GM21576 (cell line): ENCODE measurements at regions not wholly inside any gene's neighbourhood (a gene's known extent, or its start where the extent isn't known, plus 50 kb on each side); places are given as distances from the start of the nearest gene placed in this dataset.
"Not testable (repeated sequence)": the region's sequence is repeated elsewhere in the genome, so short reads cannot be mapped to it uniquely, and the experiment has no call there.

ENCODE experiments used
- ATAC-seq: cut with Tn5 transposase; IDR thresholded peaks from one replicate; pipeline ENCODE4 v1.9.1; 2021; ENCODE audit warnings: mild to moderate bottlenecking, moderate library complexity; ENCODE audit not compliant: unreplicated experiment

DNA sequence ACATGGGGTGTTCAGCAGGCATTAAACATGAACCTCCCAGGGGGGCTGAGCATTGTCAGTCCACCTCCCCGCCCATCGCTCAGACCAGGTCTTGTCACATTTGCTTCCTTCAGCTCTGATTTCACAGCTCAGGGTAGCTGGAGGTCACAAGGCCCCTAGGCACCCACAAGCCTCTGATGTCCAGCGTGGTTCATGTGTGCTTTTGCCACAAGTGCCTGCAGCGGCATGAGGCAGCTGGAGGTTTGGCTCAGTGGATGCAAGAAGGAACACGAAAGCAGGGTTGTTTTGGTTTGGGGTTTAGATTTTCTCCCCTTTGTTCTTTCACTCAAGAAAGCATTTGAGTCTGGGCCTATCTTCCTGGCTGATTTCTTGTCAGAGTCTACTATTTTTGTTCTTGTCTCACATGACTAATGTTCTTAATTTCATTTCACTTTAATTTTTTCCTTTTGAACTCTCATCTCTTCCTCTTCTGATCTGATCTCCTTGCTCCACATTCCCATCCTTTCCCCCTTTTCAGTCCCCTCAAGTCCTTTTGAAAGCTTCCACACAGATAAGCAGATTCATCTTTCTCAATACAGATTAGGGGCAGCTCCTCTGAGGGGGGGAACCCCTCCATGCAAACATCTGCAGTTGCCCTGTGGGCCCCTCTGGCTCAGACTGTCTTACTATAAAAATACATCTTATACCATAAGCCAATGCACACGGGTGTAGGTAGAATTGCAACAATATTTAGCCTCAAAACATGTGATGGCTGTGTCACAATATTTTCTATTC, 68.1 kb upstream of the CEP85L start:
- peak; percentile 55 for ATAC-seq

GRCh38 chr6:118718903-118719302, 67.5 kb upstream of the CEP85L start:
- no peak for ATAC-seq

- ATAC-seq: no peak
These were observed 66.9 kb upstream of the CEP85L start for GRCh38 chr6:118718297-118718696.

GRCh38 chr6:118717106-118717505, 65.7 kb upstream of the CEP85L start:
- no peak for ATAC-seq

DNA sequence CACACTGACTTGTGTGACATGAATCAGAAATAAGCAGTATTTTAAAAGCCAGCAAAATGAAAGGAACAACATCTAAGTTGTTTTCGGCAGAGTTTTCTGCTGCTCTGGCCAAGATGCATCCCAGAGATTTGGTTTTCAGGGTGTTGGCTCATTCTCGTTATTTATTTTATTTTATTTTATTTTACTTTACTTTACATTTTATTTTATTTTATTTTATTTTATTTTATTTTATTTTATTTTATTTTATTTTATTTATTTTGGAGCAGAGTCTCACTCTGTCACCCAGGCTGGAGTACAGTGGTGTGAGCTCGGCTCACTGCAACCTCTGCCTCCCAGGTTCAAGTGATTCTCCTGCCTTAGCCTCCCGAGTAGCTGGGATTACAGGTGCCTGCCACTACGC, 64.5 kb upstream of the CEP85L start:
- not testable (repeated sequence) for ATAC-seq

DNA sequence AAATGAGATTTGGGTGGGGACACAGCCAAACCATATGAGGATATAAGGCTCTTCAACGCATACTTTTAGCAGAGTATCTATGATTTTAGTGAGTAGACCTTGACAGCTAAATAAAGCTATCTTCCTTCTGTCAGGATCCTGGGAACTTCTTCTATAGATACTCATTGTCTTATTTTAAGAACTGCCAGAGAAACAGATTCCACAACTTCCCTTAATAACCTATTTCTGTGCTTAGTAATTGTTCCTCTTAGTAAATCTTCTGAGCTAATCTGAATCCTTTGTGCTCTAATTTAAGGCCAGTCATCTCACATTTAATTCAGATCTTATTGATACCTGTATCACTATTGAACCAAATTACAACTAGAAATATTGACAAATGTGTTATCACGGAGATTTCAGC, 64.0 kb upstream of the CEP85L start:
- ATAC-seq: no peak

DNA sequence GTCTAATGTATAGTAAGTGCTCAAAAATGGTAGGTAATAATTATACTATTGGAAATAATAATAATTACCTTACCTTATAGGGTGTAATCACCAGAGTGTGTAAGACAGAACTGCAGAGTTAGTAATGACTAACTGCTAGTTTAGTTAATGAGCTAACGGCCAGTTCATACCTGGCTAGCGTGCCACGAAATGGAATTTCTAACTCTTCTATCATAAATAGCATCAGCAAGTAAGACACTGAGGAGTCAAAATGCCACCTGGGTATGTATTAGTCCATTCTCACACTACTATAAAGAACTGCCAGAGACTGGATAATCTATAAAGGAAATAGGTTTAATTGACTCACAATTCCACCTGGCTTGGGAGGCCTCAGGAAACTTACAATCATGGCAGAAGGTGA, 63.4 kb upstream of the CEP85L start:
- no peak for ATAC-seq

- ATAC-seq: no peak
These were observed 61.6 kb upstream of the CEP85L start for GRCh38 chr6:118712969-118713368.

DNA sequence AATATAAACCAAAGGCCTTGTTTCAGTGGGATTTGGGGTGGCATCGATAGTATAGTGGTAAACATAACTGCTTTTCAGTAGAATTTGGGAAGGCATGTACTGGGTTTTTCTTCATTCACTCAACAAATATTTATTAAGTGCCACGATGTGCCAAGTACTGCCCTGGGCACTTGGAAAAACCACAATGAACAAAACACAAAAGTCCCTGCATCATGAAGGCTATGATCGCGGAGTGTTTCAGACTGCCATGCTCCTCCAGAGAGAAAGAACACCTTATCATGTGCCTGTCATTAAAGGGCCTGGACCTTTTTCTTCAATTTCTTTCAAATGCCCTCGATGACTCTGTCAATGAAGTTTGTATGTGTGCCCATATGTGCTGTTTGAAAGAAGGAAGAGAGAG, 59.2 kb upstream of the CEP85L start:
- ATAC-seq: no peak

DNA sequence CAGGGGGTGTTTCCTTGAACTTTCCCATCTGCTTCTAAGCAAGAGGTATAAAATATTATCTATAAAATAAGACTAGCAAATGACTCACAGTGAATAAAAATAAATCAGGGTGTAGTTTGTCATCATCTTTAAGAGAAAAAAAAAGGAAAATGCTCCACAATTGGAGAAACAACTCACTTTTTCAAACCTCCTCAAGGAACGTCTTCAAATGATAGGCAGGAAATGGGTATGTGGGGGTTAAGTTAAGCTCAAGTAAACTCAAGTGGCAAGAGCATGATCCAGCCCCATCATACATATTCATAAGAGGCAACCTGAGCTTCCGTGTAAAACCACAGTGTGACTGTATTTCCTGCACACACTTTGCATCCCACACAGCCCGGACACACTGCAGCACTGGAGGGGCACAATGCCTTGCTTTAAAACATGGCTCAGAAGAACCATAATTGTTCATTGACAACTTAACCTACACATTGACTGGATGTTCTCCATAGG, 58.5 kb upstream of the CEP85L start:
- peak; percentile 91 for ATAC-seq

- ATAC-seq: peak; percentile 1
These were observed 57.4 kb upstream of the CEP85L start for GRCh38 chr6:118708744-118709143.

- no peak for ATAC-seq
These were observed 56.7 kb upstream of the CEP85L start for GRCh38 chr6:118708055-118708454.

DNA sequence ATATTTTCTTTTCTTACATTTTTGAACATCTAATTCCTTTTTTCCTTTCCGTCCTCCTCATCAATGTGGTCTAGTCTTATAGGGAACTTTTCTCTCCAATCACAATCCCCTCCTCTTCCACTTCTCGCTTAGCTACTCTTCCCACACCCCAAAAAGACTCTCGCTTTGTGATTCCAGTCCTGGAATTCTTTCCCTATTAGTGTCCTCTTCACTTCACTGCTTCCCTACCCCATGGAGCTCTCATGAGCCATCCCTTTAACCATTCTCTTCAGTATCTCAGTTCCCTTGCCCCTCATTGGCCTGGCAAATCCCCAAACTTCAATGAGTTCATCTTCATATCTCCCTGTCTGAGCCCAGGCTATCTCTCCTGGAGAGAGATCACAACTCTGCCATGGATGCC, 55.3 kb upstream of the CEP85L start:
- no peak for ATAC-seq

- peak; percentile 35 for ATAC-seq
These were observed 54.4 kb upstream of the CEP85L start for GRCh38 chr6:118705544-118706491.

GRCh38 chr6:118704915-118705314, 53.5 kb upstream of the CEP85L start:
- no peak for ATAC-seq

GRCh38 chr6:118701260-118701659, 49.9 kb upstream of the CEP85L start:
- ATAC-seq: not testable (repeated sequence)
